AG04449 (cell line): ENCODE measurements at regions not wholly inside any gene's neighbourhood (a gene's known extent, or its start where the extent isn't known, plus 50 kb on each side); places are given as distances from the start of the nearest gene placed in this dataset.
"Not testable (repeated sequence)": the region's sequence is repeated elsewhere in the genome, so short reads cannot be mapped to it uniquely, and the experiment has no call there.

Experiments used
- CTCF ChIA-PET: fragments of 350-600 bp; formaldehyde crosslinking; extraction: SDS; loops from one replicate; lab custom pipeline; 2021; ENCODE audit warnings: antibody characterized with exemption; lab: Yijun Ruan, JAX
- POLR2A ChIA-PET: fragments of 400-600, 350-600 bp; formaldehyde crosslinking; extraction: SDS; loops from one replicate; lab custom pipeline; 2020; ENCODE audit warnings: antibody characterized with exemption, inconsistent platforms; lab: Yijun Ruan, JAX
- DNase-seq: peaks from one replicate; pipeline ENCODE4 v3.0.0-alpha.2; 2010; ENCODE audit warnings: low read depth, low spot score
- H3K4me3 ChIP-seq: 2 replicates; pipeline ENCODE4 v1.5.1; 2011; ENCODE audit warnings: low read depth, mild to moderate bottlenecking, control low read depth, low read length
- CTCF ChIP-seq: IDR thresholded peaks from one replicate; pipeline ENCODE4 v1.5.1; 2011; ENCODE audit warnings: mild to moderate bottlenecking, moderate library complexity, low read length, control low read depth, inconsistent platforms; ENCODE audit not compliant: insufficient read depth; ENCODE audit errors: missing control alignments

DNA sequence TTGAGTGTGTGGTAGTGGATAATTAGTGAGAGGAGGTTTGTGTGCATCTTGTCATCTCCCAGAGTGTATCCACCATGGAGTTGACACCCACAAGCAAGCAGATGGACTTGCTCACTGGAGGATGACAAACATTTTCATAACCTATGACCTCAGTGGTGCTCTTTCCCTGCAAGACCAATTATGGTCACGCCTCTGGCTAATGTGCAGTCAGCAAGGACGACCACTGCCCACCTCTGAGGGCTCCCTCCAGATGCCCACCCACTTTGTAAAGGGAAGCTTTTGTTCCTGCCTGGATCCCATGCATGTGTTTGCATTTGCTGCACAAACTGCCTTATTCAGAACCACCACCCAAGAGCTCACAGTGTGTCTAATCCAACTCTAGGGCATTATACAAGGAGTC lies 982.8 kb downstream of the TMEM121 start:
- no peak overlapping the region for H3K4me3 ChIP-seq
- no peak for TF ChIP-seq CTCF
- CTCF ChIA-PET = no interaction called here
- POLR2A ChIA-PET = no interaction called here
- DNase-seq = no peak

GRCh38 chr14:106509807-106510206 lies 983.4 kb downstream of the TMEM121 start:
- ChIA-PET CTCF (no interaction called here), POLR2A (no interaction called here)
- no peak for TF ChIP-seq CTCF
- no peak overlapping the region for H3K4me3 ChIP-seq
- no peak for DNase-seq

DNA sequence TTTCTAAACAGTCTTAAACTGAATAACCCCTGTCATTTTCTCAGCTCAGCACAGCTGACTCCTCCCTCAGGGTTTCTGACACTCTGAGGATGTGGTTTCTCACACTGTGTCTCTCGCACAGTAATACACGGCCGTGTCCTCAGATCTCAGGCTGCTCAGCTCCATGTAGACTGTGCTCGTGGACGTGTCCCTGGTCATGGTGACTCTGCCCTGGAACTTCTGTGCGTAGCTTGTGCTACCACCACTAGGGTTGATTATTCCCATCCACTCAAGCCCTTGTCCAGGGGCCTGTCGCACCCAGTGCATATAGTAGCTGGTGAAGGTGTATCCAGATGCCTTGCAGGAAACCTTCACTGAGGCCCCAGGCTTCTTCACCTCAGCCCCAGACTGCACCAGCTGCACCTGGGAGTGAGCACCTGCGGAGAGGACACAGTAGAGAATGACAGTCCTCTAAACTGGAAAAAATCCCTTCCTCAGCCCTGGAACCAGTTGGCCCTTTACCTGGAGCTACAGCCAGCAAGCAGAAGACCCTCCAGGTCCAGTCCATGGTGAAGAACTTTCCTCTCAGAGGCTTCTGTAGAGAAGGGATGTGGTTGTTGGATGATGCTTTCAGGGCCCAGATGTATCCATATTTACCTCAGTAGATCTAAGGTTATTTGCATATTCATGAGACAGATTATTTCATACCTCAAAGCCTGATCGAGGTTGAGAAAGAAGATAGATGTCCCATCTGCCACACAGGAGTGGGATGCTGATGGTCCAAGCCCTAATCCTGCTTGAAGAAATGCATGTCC lies 984.8 kb downstream of the TMEM121 start:
- H3K4me3 ChIP-seq = no peak overlapping the region
- CTCF ChIA-PET = no interaction called here
- POLR2A ChIA-PET = no interaction called here
- no peak for TF ChIP-seq CTCF
- no peak for DNase-seq

DNA sequence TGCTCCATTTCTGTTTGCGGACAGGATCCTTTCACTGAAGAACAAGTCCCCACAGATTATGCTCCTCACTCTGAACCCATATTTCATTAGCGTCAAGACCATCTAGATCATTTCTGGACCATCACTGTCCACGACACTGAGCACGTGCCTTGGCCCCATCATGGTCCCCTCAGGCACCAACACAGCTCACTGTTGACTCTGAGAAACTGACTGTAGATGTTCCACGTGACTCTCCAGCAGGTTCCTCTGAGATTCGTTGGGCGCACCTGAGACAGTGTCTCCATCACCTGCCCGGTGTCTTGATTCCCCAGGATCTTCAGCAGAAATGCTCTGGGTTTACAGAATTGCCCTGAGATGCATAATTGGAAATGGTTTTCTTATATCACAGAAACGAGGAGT lies 985.4 kb downstream of the TMEM121 start:
- H3K4me3 ChIP-seq = no peak overlapping the region
- POLR2A ChIA-PET = no interaction called here
- TF ChIP-seq CTCF = no peak
- DNase-seq = no peak
- CTCF ChIA-PET = no interaction called here

DNA sequence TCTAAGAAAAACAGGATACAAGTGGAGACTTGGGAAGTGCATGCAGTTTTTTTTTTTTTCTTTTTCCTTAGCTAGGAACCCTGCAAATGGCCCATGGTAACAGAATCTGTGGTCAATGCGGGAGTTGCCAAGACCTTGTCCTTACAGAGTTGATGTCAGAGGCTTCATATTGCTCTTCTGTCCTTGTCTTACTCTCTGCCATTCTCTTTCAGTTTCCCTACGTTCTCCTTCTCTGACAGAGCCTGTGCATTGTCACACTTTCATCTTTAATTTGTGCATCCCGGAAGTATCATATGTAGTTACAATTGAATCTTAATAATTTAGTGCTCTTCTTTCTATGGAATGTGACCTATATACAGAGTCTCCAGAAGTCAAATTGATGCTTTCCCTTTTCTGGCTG lies 986.9 kb downstream of the TMEM121 start:
- no peak for DNase-seq
- CTCF ChIA-PET = no interaction called here
- TF ChIP-seq CTCF = no peak
- POLR2A ChIA-PET = no interaction called here
- H3K4me3 ChIP-seq = no peak overlapping the region

GRCh38 chr14:106518054-106518943 lies 991.9 kb downstream of the TMEM121 start:
- DNase-seq = no peak
- no peak overlapping the region for H3K4me3 ChIP-seq
- CTCF ChIA-PET = no interaction called here
- TF ChIP-seq CTCF = no peak
- POLR2A ChIA-PET = no interaction called here

DNA sequence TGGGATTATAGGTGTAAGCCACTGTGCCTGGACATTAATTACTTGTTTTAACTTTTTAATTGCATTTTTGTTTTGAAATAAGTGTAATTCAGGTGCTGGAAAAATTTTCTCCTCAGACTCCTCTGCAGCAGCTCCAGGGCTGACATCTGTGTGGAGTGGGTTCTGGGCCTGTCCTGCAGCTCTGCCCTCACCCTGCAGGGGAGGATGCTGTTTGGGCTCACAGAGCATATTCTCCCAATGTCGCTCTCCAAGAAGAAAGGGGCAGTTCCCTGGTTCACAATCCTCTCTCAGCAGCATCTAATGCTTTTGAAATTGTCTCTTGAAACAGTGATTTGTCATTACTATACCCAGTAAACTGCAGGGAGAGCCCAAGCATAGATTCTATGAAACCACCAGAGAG lies 995.7 kb downstream of the TMEM121 start:
- POLR2A ChIA-PET, H3K4me3 ChIP-seq, CTCF ChIA-PET, DNase-seq: not testable (repeated sequence)
